T-helper 9 cell (primary cell): ENCODE measurements at regions not wholly inside any gene's neighbourhood (a gene's known extent, or its start where the extent isn't known, plus 50 kb on each side); places are given as distances from the start of the nearest gene placed in this dataset.
"Not testable (repeated sequence)": the region's sequence is repeated elsewhere in the genome, so short reads cannot be mapped to it uniquely, and the experiment has no call there.

Experiments
- DNase-seq: peaks from one replicate; pipeline ENCODE4 v3.0.0-alpha.2; 2020

DNA sequence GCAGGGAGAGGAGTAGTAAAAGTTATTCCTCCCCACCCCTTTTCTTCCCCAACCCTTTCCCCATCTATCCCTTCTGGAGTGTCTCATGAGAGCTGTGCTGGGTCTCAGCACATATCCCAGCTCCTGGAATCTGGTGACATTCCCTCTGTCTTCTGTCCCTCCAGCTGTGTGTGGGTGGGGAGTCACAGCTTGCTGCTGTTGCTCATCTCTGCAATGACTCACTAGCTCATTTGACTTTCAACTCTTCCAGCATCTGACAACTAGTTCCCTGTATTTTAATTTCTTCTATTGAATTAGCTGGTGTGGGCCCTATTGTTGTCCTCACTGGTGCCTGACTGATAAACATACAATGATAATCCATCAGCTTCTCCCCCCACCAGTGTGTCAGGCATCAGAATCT is 198.9 kb upstream of the AUTS2 start:
- no peak for DNase-seq

DNA sequence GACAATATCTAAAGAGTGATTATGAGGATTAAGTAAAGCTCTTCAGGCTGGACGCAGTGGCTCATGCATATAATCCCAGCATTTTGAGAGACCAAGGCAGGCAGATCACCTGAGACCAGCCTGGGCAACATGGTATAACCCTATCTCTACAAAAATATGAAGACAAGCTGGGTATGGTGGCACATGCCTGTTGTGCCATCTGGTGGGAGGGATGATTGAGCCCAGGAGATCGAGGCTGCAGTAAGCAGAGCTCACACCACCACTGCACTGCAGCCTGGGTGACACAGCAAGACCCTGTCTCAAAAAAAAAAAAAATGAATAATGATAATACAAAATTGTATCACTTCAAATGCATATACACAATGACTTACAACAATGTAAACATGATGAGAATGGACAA is 195.6 kb upstream of the AUTS2 start:
- DNase-seq = no peak

- DNase-seq = no peak
These were observed 195.1 kb upstream of the AUTS2 start for GRCh38 chr7:69403169-69403568.

DNA sequence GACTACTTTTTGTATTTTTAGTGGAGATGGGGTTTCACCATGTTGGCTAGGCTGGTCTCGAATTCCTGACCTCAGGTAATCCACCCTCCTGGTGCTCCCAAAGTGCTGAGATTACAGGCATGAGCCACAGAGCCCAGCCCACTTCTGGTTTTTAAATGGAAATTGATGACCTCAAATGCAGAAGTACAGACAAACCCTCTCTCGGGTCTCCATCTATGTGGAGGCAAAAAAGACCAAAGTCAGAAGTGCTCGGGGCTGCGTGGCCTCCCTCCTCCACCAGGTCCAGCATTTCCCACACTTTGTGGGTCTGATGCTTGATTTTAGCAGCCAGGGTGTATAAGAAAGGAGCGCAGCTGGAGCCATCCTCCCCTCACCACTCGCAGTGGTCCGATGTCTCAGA is 187.3 kb upstream of the AUTS2 start:
- no peak for DNase-seq

DNA sequence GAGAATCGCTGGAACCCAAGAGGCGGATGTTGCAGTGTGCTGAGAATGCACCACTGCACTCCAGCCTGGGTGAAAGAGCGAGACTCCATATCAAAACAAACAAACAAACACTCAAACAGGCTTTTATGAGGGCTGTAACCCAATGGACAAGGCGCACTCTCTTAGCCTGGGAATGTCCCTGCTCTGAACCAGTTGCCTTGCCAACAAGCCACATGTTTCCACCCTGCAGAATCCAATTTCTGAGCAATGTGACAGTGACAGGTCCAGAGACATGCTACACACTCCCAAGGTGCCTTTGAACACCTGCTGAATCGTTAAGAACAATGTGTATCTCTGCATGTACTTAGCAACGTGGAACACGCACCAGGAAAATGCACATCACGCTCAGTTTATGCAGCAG is 186.8 kb upstream of the AUTS2 start:
- DNase-seq = no peak

GRCh38 chr7:69412331-69413146 is 185.7 kb upstream of the AUTS2 start:
- DNase-seq = no peak

DNA sequence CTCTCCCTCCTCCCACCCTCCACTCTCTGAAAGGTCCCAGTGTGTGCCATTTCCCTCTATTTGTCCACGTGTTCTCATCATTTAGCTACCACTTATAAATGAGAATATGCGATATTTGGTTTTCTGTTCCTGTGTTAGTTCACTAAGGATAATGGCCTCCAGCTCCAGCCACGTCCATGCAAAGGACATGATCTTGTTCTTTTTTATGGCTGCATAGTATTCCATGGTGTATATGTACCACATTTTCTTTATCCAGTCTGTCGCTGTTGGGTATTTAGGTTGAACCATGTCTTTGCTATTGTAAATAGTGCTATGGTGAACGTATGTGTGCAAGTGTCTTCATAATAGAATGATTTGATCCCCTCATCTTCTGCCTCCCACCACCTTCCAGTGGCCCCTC is 183.7 kb upstream of the AUTS2 start:
- no peak for DNase-seq

GRCh38 chr7:69418869-69419670 is 179.2 kb upstream of the AUTS2 start:
- DNase-seq = no peak

- no peak for DNase-seq
These were observed 178.3 kb upstream of the AUTS2 start for GRCh38 chr7:69419934-69420333.

DNA sequence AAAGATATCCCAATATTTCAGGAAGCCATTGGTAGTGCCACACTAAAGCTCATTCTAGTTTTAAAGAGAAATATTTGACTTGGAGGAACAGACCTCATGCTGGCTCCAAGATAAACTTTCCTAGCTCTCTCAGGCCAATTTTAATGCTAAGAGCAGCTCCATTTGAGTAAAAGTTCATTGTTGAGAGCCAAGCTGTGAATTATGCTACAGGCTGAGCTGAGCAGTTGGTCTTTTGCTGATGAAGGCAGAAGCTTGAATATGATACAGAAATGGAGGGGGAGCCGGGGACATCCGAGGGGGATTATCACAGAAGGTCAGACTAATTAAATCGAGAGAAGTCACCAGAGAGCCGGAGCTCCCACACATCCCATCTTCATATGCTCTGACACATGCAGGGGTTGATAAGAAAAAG is 175.7 kb upstream of the AUTS2 start:
- no peak for DNase-seq

DNA sequence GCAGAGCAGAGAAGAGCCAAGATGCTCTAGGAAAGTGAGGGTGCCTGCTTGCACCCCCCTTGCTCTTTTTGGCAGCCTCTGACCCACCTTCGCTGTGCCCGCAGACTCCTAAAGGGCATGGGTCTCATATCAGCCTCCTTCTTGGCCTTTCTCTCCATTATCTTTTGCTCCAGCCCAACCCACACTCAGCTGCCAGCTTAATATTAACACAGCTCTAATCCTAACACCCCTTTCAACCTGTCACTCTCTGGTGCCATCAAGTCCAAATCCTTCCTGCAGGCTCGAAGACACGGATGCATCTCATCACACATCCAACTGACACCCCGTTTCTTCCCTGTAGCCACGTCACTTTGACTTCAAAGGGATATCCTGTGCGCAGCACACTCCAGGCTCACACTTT is 171.6 kb upstream of the AUTS2 start:
- no peak for DNase-seq

DNA sequence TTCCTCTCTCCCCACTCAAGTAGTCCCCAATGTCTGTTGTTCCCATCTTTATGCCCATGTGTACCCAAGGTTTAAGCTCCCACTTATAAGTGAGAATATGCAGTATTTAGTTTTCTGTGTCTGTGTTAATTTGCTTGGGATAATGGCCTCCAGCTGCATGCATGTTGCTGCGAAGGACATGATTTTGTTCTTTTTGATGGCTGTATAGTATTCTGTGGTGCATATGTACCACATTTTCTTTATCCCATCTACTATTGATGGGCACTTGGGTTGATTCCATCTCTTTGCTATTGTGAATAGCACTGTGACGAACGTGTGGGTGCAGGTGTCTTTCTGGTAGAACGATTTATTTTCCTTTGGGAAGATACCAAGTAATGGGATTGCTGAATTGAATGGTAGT is 170.2 kb upstream of the AUTS2 start:
- no peak for DNase-seq

DNA sequence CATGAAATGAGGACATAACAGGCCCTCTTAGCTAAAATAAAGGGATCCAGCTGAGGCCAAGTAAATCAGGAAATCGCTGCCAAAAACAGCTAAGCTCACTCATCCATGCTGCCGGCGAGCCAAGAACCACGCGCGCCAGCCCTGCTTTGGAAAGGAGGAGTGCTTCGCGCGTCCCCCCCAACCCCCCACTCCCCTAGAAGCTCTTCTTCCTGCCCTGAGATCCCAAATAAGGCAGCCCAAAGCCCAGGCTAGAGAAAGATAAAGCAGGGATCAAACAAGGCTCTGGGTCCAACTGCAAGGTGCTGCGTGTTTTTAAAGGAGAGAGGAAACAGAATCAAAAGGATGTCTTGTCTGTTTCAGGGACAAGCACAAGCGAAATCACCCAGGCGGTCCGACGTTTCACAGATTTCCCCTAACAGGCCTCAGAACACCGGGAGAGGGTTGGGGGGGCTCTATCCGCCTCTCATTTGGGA is 168.3 kb upstream of the AUTS2 start:
- no peak for DNase-seq

DNA sequence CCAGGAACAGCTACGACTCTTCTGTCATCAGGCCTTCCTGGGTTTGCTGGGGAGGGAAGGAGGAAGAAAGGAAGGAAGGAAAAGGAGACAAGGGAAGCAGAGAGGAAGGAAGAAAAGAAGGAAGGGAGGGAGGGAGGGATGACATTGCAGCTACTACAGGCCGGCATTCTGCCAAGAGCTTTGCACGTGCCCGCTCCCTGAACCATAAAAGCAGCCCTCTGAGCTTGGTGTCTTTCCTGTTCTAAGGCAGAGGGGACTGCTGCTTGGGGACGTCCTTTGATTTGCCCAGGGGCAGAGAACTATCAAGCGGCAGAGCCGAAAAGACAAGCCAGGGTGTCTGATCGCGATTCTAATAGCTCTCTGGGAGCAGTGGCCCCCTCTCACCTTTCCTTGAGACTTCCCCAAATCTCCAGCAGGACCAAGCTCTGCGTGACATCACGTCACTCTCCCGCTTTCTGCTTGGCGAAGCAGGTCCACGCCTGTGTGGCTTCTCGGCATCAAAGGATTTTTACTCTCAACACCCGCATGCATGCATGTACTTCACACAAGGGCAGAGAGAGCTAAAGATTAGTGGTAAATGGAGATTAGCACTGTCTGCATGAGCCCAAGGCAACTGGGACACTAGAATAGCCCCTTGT is 167.8 kb upstream of the AUTS2 start:
- no peak for DNase-seq

- no peak for DNase-seq
These were observed 166.6 kb upstream of the AUTS2 start for GRCh38 chr7:69431626-69432025.

- not testable (repeated sequence) for DNase-seq
These were observed 166.0 kb upstream of the AUTS2 start for GRCh38 chr7:69432276-69432675.

- no peak for DNase-seq
These were observed 165.2 kb upstream of the AUTS2 start for GRCh38 chr7:69433081-69433480.

DNA sequence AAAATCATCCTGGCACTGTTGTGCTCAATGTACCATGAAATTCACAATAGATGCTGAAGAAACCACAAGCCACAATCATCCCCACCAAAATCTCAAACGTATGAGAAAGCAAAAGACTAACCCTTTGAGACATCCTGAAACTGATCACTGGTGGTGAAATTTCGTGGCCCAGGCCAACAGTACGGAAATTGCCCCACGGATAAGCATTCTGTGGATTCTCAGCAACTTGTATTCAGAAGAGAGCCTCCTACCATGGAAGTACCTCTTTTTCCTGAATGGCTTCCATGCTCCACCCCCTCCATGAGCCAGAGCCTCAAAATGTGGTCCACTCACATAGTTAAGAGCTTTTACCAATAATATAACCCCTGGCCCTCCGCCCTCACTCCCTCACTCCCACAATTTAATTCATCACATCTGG is 163.9 kb upstream of the AUTS2 start:
- no peak for DNase-seq

- DNase-seq = no peak
These were observed 162.6 kb upstream of the AUTS2 start for GRCh38 chr7:69435711-69436110.

DNA sequence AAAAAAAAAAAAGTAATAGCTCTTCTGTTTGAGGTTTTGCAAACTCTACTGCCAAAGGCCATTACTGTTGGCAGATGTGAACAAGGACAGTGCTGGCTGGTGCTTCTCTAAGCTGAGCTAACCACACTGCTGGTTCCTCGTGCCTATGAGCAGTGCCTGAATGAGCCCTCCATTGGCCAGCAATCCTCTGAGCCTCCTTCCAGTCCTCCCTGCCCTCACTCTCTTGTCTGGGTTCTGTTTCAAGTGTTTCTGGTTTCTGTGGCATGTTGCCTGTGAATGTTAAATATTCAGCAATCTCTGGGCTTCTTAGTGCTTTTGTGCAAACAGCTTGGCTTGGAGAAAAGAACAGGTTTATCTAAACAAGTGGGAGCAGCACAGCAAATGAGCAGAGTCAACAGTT is 161.3 kb upstream of the AUTS2 start:
- no peak for DNase-seq

DNA sequence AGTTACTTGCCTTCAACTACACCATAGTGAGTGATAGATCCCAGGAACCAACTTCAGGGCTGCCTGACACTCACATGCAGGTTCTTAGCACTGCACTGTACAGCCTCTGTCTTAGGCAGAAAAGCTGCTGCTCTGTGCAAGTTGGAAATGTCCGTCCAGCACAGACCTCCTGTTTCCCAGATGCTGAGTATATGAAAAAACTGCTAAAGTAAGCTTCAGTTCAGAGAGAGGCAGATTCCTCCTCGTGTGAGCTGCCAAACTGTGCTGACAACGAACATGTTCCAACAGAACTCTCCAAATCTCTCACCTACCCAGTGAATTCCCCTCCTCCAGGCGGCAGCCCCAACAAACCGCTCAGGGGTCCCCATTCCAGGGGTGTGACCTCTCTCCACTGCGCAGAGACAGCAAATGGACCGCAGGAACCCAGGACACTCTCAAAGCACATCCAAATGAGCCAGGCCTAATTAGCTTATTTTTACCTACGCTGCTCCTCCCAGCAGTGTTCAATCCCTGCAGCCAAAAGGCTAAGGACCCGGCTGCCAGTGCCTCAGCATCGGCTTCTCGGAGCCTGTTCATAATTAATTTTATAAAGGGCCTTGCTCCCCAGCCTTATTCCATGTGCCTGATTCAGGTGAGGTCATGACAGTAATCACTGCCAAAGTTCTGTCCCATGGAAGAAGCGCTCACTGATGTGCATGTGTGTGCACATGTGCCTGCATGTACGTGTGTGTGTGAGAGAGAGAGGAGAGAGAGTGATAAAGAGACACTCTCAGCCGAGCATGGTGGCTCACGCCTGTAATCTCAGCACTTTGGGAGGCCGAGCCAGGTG is 159.5 kb upstream of the AUTS2 start:
- DNase-seq = no peak

GRCh38 chr7:69439636-69440325 is 158.5 kb upstream of the AUTS2 start:
- DNase-seq = no peak
